H1 (cell line): ENCODE measurements at regions not wholly inside any gene's neighbourhood (a gene's known extent, or its start where the extent isn't known, plus 50 kb on each side); places are given as distances from the start of the nearest gene placed in this dataset.

Source experiments
- BCL11A ChIP-seq, 2 experiments: IDR thresholded peaks; one replicate each; pipeline ENCODE4 v1.6.1; 2011; ENCODE audit warnings: low read depth in 2 of 2, low read length in 2 of 2, mild to moderate bottlenecking in 2 of 2
- CHD2 ChIP-seq: IDR thresholded peaks from 2 replicates; pipeline ENCODE4 v1.6.1; 2012; ENCODE audit warnings: low read length, improper control_type of control experiment
- GTF2F1 ChIP-seq: IDR thresholded peaks from 2 replicates; pipeline ENCODE4 v1.6.1; 2012; ENCODE audit warnings: low read depth, low read length, improper control_type of control experiment, borderline replicate concordance
- RBBP5 ChIP-seq: IDR thresholded peaks from 2 replicates; pipeline ENCODE4 v1.7.1; 2012; ENCODE audit warnings: low read depth, mild to moderate bottlenecking, inconsistent platforms, low read length, moderate library complexity, borderline replicate concordance
- TAF7 ChIP-seq: optimal IDR thresholded peaks from 2 replicates; pipeline ENCODE3; 2011; ENCODE audit warnings: low read depth, mild to moderate bottlenecking, inconsistent platforms, low read length, moderate library complexity, borderline replicate concordance
- TF ChIP-seq, protein P1 (sequence below): IDR thresholded peaks from 2 replicates; pipeline ENCODE4 v1.6.1; 2011; ENCODE audit warnings: low read length, improper control_type of control experiment

DNA sequence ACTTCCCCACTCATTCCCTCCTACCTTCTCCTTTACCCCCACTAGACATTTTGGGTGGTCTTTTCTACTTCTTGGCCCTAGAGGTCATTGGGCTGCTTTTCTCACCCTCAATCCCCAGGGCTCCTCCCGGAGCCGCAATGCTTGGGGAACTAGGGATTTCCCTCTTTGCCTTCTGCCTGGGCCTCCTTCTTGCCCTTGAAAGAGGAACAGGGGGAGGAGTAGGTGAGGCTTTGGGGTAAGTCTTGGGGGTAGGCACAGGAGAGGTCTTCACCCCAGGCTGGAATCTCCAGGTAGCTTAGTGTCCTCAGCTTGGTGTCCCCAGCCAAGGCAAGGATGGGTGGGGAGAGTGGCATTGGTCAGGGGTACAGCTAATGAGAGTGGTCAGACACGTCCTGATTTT lies 56.2 kb upstream of the EPS8L3 start (continued):
- TF ChIP-seq GTF2F1 (no peak), CHD2 (no peak), BCL11A (IDR thresholded peaks at IDR 0.05; ENCODE audit: low read depth in 2 of 2, low read length in 2 of 2) (no peak), RBBP5 (no peak), TAF7 (no peak)
- TF ChIP-seq, protein P1, sequence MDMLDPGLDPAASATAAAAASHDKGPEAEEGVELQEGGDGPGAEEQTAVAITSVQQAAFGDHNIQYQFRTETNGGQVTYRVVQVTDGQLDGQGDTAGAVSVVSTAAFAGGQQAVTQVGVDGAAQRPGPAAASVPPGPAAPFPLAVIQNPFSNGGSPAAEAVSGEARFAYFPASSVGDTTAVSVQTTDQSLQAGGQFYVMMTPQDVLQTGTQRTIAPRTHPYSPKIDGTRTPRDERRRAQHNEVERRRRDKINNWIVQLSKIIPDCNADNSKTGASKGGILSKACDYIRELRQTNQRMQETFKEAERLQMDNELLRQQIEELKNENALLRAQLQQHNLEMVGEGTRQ = no peak
